Gastroesophageal sphincter (tissue), 3 donors: ENCODE measurements at regions not wholly inside any gene's neighbourhood (a gene's known extent, or its start where the extent isn't known, plus 50 kb on each side); places are given as distances from the start of the nearest gene placed in this dataset.
"Not testable (repeated sequence)": the region's sequence is repeated elsewhere in the genome, so short reads cannot be mapped to it uniquely, and the experiment has no call there.

Experiments
- POLR2A ChIP-seq, 2 donors: fragments of 450-650 bp; IDR thresholded peaks; one replicate each; pipeline ENCODE4 v1.6.1; 2017; ENCODE audit warnings: antibody characterized with exemption in 2 of 2, mild to moderate bottlenecking in 2 of 2, moderate library complexity in 1 of 2
- TF ChIP-seq, protein P1 (sequence below), 4 experiments: fragments of 200-600 bp in 2 of 4; fragments of 450-650 bp in 2 of 4; sonication (generic) in 1 of 4; IDR thresholded peaks; one replicate each; pipeline ENCODE4 v1.5.1; 2017 to 2019; ENCODE audit warnings: antibody characterized with exemption in 4 of 4, mild to moderate bottlenecking in 2 of 4, moderate library complexity in 2 of 4

DNA sequence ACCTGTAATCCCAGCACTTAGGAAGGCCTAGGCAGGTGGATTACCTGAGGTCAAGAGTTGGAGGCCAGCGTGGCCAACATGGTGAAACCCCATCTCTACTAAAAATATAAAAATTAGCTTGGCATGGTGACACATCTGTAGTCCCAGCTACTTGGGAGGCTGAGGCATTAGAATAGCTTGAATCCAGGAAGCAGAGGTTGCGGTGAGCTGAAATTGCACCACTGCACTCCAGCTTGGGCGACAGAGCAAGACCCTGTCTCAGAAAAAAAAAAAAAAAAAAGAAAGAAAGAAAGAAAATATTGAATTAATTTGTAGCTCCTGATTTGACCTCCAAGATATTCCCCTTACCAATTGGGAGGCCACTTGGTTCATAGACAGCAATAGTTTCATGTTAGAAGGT lies 73.7 kb downstream of the SPIN4 start:
- TF ChIP-seq, protein P1, sequence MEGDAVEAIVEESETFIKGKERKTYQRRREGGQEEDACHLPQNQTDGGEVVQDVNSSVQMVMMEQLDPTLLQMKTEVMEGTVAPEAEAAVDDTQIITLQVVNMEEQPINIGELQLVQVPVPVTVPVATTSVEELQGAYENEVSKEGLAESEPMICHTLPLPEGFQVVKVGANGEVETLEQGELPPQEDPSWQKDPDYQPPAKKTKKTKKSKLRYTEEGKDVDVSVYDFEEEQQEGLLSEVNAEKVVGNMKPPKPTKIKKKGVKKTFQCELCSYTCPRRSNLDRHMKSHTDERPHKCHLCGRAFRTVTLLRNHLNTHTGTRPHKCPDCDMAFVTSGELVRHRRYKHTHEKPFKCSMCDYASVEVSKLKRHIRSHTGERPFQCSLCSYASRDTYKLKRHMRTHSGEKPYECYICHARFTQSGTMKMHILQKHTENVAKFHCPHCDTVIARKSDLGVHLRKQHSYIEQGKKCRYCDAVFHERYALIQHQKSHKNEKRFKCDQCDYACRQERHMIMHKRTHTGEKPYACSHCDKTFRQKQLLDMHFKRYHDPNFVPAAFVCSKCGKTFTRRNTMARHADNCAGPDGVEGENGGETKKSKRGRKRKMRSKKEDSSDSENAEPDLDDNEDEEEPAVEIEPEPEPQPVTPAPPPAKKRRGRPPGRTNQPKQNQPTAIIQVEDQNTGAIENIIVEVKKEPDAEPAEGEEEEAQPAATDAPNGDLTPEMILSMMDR (IDR thresholded peaks at IDR 0.05), result not testable (repeated sequence)
- TF ChIP-seq POLR2A (IDR thresholded peaks at IDR 0.05), result not testable (repeated sequence)
